ENCODE measurements at regions not wholly inside any gene's neighbourhood (a gene's known extent, or its start where the extent isn't known, plus 50 kb on each side); places are given as distances from the start of the nearest gene placed in this dataset.

GRCh38 chr12:93183940-93184671 is 193.6 kb upstream of the NUDT4 start:
- peak; percentile 97 to 98 for DNase-seq

GRCh38 chr12:93184672-93185368 is 192.9 kb upstream of the NUDT4 start:
- no peak for DNase-seq

- DNase-seq = no peak
Observed at GRCh38 chr12:93185369-93185741, 192.4 kb upstream of the NUDT4 start.

GRCh38 chr12:93186131-93186530 is 191.6 kb upstream of the NUDT4 start:
- peak; percentile 13 to 28 for DNase-seq

GRCh38 chr12:93186621-93187020 is 191.1 kb upstream of the NUDT4 start:
- no peak for DNase-seq

- no peak for DNase-seq
Observed at GRCh38 chr12:93191423-93191822, 186.3 kb upstream of the NUDT4 start.

- DNase-seq = no peak
Observed at GRCh38 chr12:93191956-93192355, 185.8 kb upstream of the NUDT4 start.

- DNase-seq = no peak
Observed at GRCh38 chr12:93192878-93193277, 184.8 kb upstream of the NUDT4 start.

- no peak for DNase-seq
Observed at GRCh38 chr12:93195511-93195910, 182.2 kb upstream of the NUDT4 start.

GRCh38 chr12:93197067-93197593 is 180.6 kb upstream of the NUDT4 start:
- DNase-seq = no peak

- no peak for DNase-seq
Observed at GRCh38 chr12:93198086-93198485, 179.6 kb upstream of the NUDT4 start.

GRCh38 chr12:93199831-93200236 is 177.9 kb upstream of the NUDT4 start:
- no peak for DNase-seq

- no peak for DNase-seq
Observed at GRCh38 chr12:93200291-93200917, 177.3 kb upstream of the NUDT4 start.

GRCh38 chr12:93201990-93202389 is 175.7 kb upstream of the NUDT4 start:
- DNase-seq = no peak

- no peak for DNase-seq
Observed at GRCh38 chr12:93202688-93203087, 175.0 kb upstream of the NUDT4 start.

- DNase-seq = no peak
Observed at GRCh38 chr12:93203361-93203760, 174.4 kb upstream of the NUDT4 start.

- no peak for DNase-seq
Observed at GRCh38 chr12:93204896-93205295, 172.8 kb upstream of the NUDT4 start.

GRCh38 chr12:93205361-93205760 is 172.4 kb upstream of the NUDT4 start:
- no peak for DNase-seq

GRCh38 chr12:93208011-93208410 is 169.7 kb upstream of the NUDT4 start:
- DNase-seq = no peak

- DNase-seq = no peak
Observed at GRCh38 chr12:93214523-93215289, 163.0 kb upstream of the NUDT4 start.

- no peak for DNase-seq
Observed at GRCh38 chr12:93215290-93215678, 162.4 kb upstream of the NUDT4 start.

GRCh38 chr12:93219947-93220346 is 157.8 kb upstream of the NUDT4 start:
- peak; percentile 7 to 24 for DNase-seq

- DNase-seq = no peak
Observed at GRCh38 chr12:93221841-93222240, 155.9 kb upstream of the NUDT4 start.

Measured in Kasumi-1 (cell line).